OCI-LY1 (cell line): ENCODE measurements at regions not wholly inside any gene's neighbourhood (a gene's known extent, or its start where the extent isn't known, plus 50 kb on each side); places are given as distances from the start of the nearest gene placed in this dataset.

Source experiments
- H2AFZ ChIP-seq: fragments of 200-600 bp; sonication (generic), shearing (Covaris generic); 2 replicates; pipeline ENCODE4 v1.6.0; 2014; ENCODE audit warnings: antibody characterized with exemption, mild to moderate bottlenecking, low read length
- H3F3A ChIP-seq: fragments of 200-600 bp; sonication (generic), shearing (Covaris generic); 2 replicates; pipeline ENCODE4 v1.6.0; 2014; ENCODE audit warnings: mild to moderate bottlenecking, antibody characterized with exemption, low read length, moderate library complexity; ENCODE audit not compliant: insufficient read depth
- H3K27ac ChIP-seq: fragments of 200-600 bp; sonication (generic); 2 replicates; pipeline ENCODE4 v1.5.1; 2014; ENCODE audit warnings: low read length, mixed run types, mild to moderate bottlenecking, low read depth; ENCODE audit not compliant: poor library complexity, severe bottlenecking
- H3K27me3 ChIP-seq: fragments of 200-600 bp; sonication (generic); 2 replicates; pipeline ENCODE4 v1.6.0; 2014; ENCODE audit warnings: antibody characterized with exemption, mild to moderate bottlenecking, low read length, moderate library complexity; ENCODE audit not compliant: insufficient read depth
- H3K36me3 ChIP-seq: fragments of 200-600 bp; sonication (generic); 2 replicates; pipeline ENCODE4 v1.6.1; 2014; ENCODE audit warnings: mild to moderate bottlenecking, antibody characterized with exemption, low read length, moderate library complexity, mixed read lengths; ENCODE audit not compliant: insufficient read depth
- H3K4me1 ChIP-seq: fragments of 200-600 bp; sonication (generic); 2 replicates; pipeline ENCODE4 v1.5.1; 2014; ENCODE audit warnings: mild to moderate bottlenecking, low read length, moderate library complexity; ENCODE audit not compliant: insufficient read depth, severe bottlenecking
- H3K4me2 ChIP-seq: fragments of 200-600 bp; sonication (generic), shearing (Covaris generic); 2 replicates; pipeline ENCODE4 v1.6.1; 2014; ENCODE audit warnings: low read length
- H3K4me3 ChIP-seq: fragments of 200-600 bp; sonication (generic); 2 replicates; pipeline ENCODE4 v1.5.1; 2014; ENCODE audit warnings: low read length, low read depth, mild to moderate bottlenecking, mixed read lengths; ENCODE audit not compliant: poor library complexity, severe bottlenecking
- H3K79me2 ChIP-seq: fragments of 200-600 bp; shearing (Covaris generic); 2 replicates; pipeline ENCODE4 v1.6.1; 2016; ENCODE audit warnings: mixed run types, low read length, mixed read lengths; ENCODE audit not compliant: insufficient read depth
- H3K9ac ChIP-seq: fragments of 200-600 bp; sonication (generic), shearing (Covaris generic); 2 replicates; pipeline ENCODE4 v1.6.1; 2014; ENCODE audit warnings: mild to moderate bottlenecking, low read length, mixed read lengths
- H3K9me2 ChIP-seq: fragments of 200-600 bp; sonication (generic), shearing (Covaris generic); 2 replicates; pipeline ENCODE4 v1.6.1; 2014; ENCODE audit warnings: low read depth, mild to moderate bottlenecking, low read length, mixed read lengths
- H3K9me3 ChIP-seq: fragments of 200-600 bp; shearing (Covaris generic); 2 replicates; pipeline ENCODE4 v1.6.1; 2014; ENCODE audit warnings: low read length, mixed read lengths
- H4K20me1 ChIP-seq: fragments of 200-600 bp; sonication (generic), shearing (Covaris generic); 2 replicates; pipeline ENCODE4 v1.6.0; 2016; ENCODE audit warnings: mild to moderate bottlenecking, low read length; ENCODE audit not compliant: insufficient read depth
- CTCF ChIP-seq: fragments of 200-600 bp; sonication (generic), shearing (Covaris generic); IDR thresholded peaks from 2 replicates; pipeline ENCODE4 v1.5.1; 2017; ENCODE audit warnings: mild to moderate bottlenecking, antibody characterized with exemption, low read length, moderate library complexity, mixed read lengths
- EZH2 ChIP-seq: fragments of 200-600 bp; sonication (generic), shearing (Covaris generic); IDR thresholded peaks from 2 replicates; pipeline ENCODE4 v1.8.0; 2017; ENCODE audit warnings: borderline replicate concordance, mixed run types, mild to moderate bottlenecking, antibody characterized with exemption, low read length, moderate library complexity, mixed read lengths

- Histone ChIP-seq H3K36me3 (no peaks in the 10 kb centered on the region), H3K4me2 (no peak overlapping the region), H3K9me2 (no peaks in the 10 kb centered on the region), H3K9me3 (no peaks in the 10 kb centered on the region), H3K4me3 (no peak overlapping the region), H3K4me1 (no peaks in the 10 kb centered on the region), H2AFZ (no peak overlapping the region), H3K27me3 (no peaks in the 10 kb centered on the region), H3K9ac (no peak overlapping the region), H3K79me2 (no peaks in the 10 kb centered on the region), H3F3A (no peaks in the 10 kb centered on the region), H3K27ac (no peak overlapping the region), H4K20me1 (no peaks in the 10 kb centered on the region)
- TF ChIP-seq EZH2 (no peak), CTCF (no peak)
Observed at GRCh38 chr9:79037338-79037737, 534.4 kb upstream of the TLE4 start.

GRCh38 chr9:79040671-79041070 lies 531.1 kb upstream of the TLE4 start:
- H4K20me1 ChIP-seq: no peaks in the 10 kb centered on the region
- no peak overlapping the region for H2AFZ ChIP-seq
- no peaks in the 10 kb centered on the region for H3K4me1 ChIP-seq
- H3K9ac ChIP-seq: no peak overlapping the region
- H3K9me2 ChIP-seq: no peaks in the 10 kb centered on the region
- no peaks in the 10 kb centered on the region for H3K9me3 ChIP-seq
- no peaks in the 10 kb centered on the region for H3K36me3 ChIP-seq
- TF ChIP-seq CTCF: no peak
- TF ChIP-seq EZH2: no peak
- H3K4me2 ChIP-seq: no peak overlapping the region
- H3K27me3 ChIP-seq: no peaks in the 10 kb centered on the region
- H3K79me2 ChIP-seq: no peaks in the 10 kb centered on the region
- no peak overlapping the region for H3K27ac ChIP-seq
- H3F3A ChIP-seq: no peaks in the 10 kb centered on the region
- H3K4me3 ChIP-seq: no peak overlapping the region

- Histone ChIP-seq H3K9me3 (no peaks in the 10 kb centered on the region), H3F3A (no peaks in the 10 kb centered on the region), H3K4me1 (no peaks in the 10 kb centered on the region), H2AFZ (no peak overlapping the region), H3K9ac (no peak overlapping the region), H3K79me2 (no peaks in the 10 kb centered on the region), H3K9me2 (no peaks in the 10 kb centered on the region), H3K36me3 (no peaks in the 10 kb centered on the region), H3K27ac (no peak overlapping the region), H4K20me1 (no peaks in the 10 kb centered on the region), H3K4me3 (no peak overlapping the region), H3K27me3 (no peaks in the 10 kb centered on the region), H3K4me2 (no peak overlapping the region)
- TF ChIP-seq EZH2: no peak
- TF ChIP-seq CTCF: no peak
Observed at GRCh38 chr9:79041266-79041665, 530.5 kb upstream of the TLE4 start.
